SK-N-SH (cell line): ENCODE measurements at regions not wholly inside any gene's neighbourhood (a gene's known extent, or its start where the extent isn't known, plus 50 kb on each side); places are given as distances from the start of the nearest gene placed in this dataset.

ENCODE experiments used
- CTCF ChIA-PET: fragments of 300-600, 350-600 bp; formaldehyde crosslinking; extraction: SDS; loops from one replicate; lab custom pipeline; 2021; lab: Yijun Ruan, JAX
- POLR2A ChIA-PET: fragments of 350-600 bp; sonication (Branson Sonifier 250); formaldehyde crosslinking; extraction: SDS; loops from one replicate; lab custom pipeline; 2020; ENCODE audit warnings: antibody characterized with exemption, inconsistent platforms; lab: Yijun Ruan, JAX
- DNase-seq: peaks from one replicate; pipeline ENCODE4 v3.0.0; 2012
- H2AFZ ChIP-seq: fragments of 200-600 bp; sonication (generic); 2 replicates; pipeline ENCODE4 v1.8.1; 2016; ENCODE audit warnings: antibody characterized with exemption, mild to moderate bottlenecking, low read depth
- H3F3A ChIP-seq: fragments of 200-600 bp; sonication (generic); replicated peaks from 2 replicates; pipeline ENCODE3; 2016; ENCODE audit warnings: antibody characterized with exemption, mild to moderate bottlenecking; ENCODE audit not compliant: insufficient read depth
- H3K27ac ChIP-seq, 2 experiments: fragments of 200-500 bp in 1 of 2; fragments of 200-600 bp in 1 of 2; sonication (Bioruptor generic) in 1 of 2; sonication (generic), shearing (Covaris generic) in 1 of 2; 2 replicates each; pipeline versions ENCODE4 v1.5.1 to v1.6.1; 2014 to 2016; ENCODE audit warnings: low read depth in 2 of 2, inconsistent platforms in 1 of 2, low read length in 1 of 2, mild to moderate bottlenecking in 1 of 2, mixed read lengths in 1 of 2
- H3K27me3 ChIP-seq: fragments of 200-600 bp; sonication (generic), shearing (Covaris generic); 2 replicates; pipeline ENCODE4 v1.6.1; 2016; ENCODE audit warnings: mixed run types; ENCODE audit not compliant: insufficient read depth
- H3K36me3 ChIP-seq, 2 experiments: fragments of 200-500 bp in 1 of 2; fragments of 200-600 bp in 1 of 2; sonication (Bioruptor generic) in 1 of 2; sonication (generic) in 1 of 2; replicated peaks in 1 of 2; 2 replicates each; pipeline versions ENCODE3 to v1.5.1; 2014 to 2016; ENCODE audit warnings: low read length in 1 of 2, mild to moderate bottlenecking in 1 of 2; ENCODE audit not compliant: insufficient read depth in 2 of 2, control insufficient read depth in 1 of 2
- H3K4me1 ChIP-seq, 2 experiments: fragments of 200-500 bp in 1 of 2; fragments of 200-600 bp in 1 of 2; sonication (Bioruptor generic) in 1 of 2; sonication (generic), shearing (Covaris generic) in 1 of 2; 2 replicates each; pipeline versions ENCODE4 v1.5.1 to v1.6.1; 2014 to 2016; ENCODE audit warnings: low read depth in 1 of 2, low read length in 1 of 2, mixed run types in 1 of 2; ENCODE audit not compliant: insufficient read depth in 2 of 2, control insufficient read depth in 1 of 2
- H3K4me2 ChIP-seq: fragments of 200-600 bp; sonication (generic), shearing (Covaris generic); 2 replicates; pipeline ENCODE4 v1.6.1; 2017; ENCODE audit warnings: mixed run types
- H3K4me3 ChIP-seq, 2 experiments: fragments of 200-500 bp in 1 of 2; fragments of 200-600 bp in 1 of 2; sonication (Bioruptor generic) in 1 of 2; sonication (generic), shearing (Covaris generic) in 1 of 2; 2 replicates each; pipeline versions ENCODE4 v1.5.1 to v1.8.1; 2014 to 2016; ENCODE audit warnings: low read depth in 2 of 2, inconsistent platforms in 1 of 2, low read length in 1 of 2, mild to moderate bottlenecking in 1 of 2, mixed read lengths in 1 of 2, moderate library complexity in 1 of 2
- H3K79me2 ChIP-seq: fragments of 200-600 bp; sonication (generic); 2 replicates; pipeline ENCODE4 v1.8.1; 2017; ENCODE audit warnings: mild to moderate bottlenecking; ENCODE audit not compliant: insufficient read depth
- H3K9ac ChIP-seq: fragments of 200-600 bp; sonication (generic); 2 replicates; pipeline ENCODE4 v1.6.1; 2017; ENCODE audit warnings: mixed run types
- H3K9me2 ChIP-seq: fragments of 200-600 bp; sonication (generic); 2 replicates; pipeline ENCODE4 v1.6.1; 2017; ENCODE audit warnings: mixed run types
- H3K9me3 ChIP-seq: fragments of 200-600 bp; sonication (generic); 2 replicates; pipeline ENCODE4 v1.6.1; 2017; ENCODE audit warnings: mixed run types, mild to moderate bottlenecking, moderate library complexity
- H4K20me1 ChIP-seq: fragments of 200-600 bp; sonication (generic); 2 replicates; pipeline ENCODE4 v1.6.1; 2017; ENCODE audit warnings: mild to moderate bottlenecking, mixed run types; ENCODE audit not compliant: insufficient read depth
- CHD2 ChIP-seq: fragments of 150-350 bp; IDR thresholded peaks from 2 replicates; pipeline ENCODE4 v1.6.1; 2018; ENCODE audit warnings: low read length; ENCODE audit not compliant: partially characterized antibody
- ELF1 ChIP-seq: IDR thresholded peaks from 2 replicates; pipeline ENCODE4 v1.4.0; 2012
- FOXJ3 ChIP-seq: sonication (generic); formaldehyde crosslinking; IDR thresholded peaks from 2 replicates; pipeline ENCODE4 v1.5.1; 2020; ENCODE audit warnings: mild to moderate bottlenecking, missing genetic modification reagents
- FOXM1 ChIP-seq: IDR thresholded peaks from 2 replicates; pipeline ENCODE4 v1.4.0; 2012; ENCODE audit warnings: low read depth, mild to moderate bottlenecking
- GATA2 ChIP-seq: sonication (generic); formaldehyde crosslinking; IDR thresholded peaks from 2 replicates; pipeline ENCODE4 v1.5.0; 2020; ENCODE audit warnings: mild to moderate bottlenecking, missing genetic modification reagents
- JUND ChIP-seq: IDR thresholded peaks from 2 replicates; pipeline ENCODE4 v1.4.0; 2012
- PBX3 ChIP-seq: IDR thresholded peaks from 2 replicates; pipeline ENCODE4; 2012
- POLR2AphosphoS5 ChIP-seq: IDR thresholded peaks from 2 replicates; pipeline ENCODE4 v1.6.1; 2012; ENCODE audit warnings: low read depth, low read length
- RAD21 ChIP-seq: IDR thresholded peaks from 2 replicates; pipeline ENCODE4 v1.6.1; 2012; ENCODE audit warnings: mild to moderate bottlenecking, low read length
- RCOR1 ChIP-seq: fragments of 150-350 bp; IDR thresholded peaks from 2 replicates; pipeline ENCODE4 v1.6.1; 2017; ENCODE audit warnings: antibody characterized with exemption, low read length
- SIN3A ChIP-seq: IDR thresholded peaks from 2 replicates; pipeline ENCODE4 v1.6.1; 2012; ENCODE audit warnings: low read depth, mild to moderate bottlenecking, low read length, moderate library complexity, borderline replicate concordance
- SMC3 ChIP-seq: IDR thresholded peaks from 2 replicates; pipeline ENCODE4 v1.6.1; 2012; ENCODE audit warnings: low read depth, low read length, improper control_type of control experiment
- TAF1 ChIP-seq: IDR thresholded peaks from 2 replicates; pipeline ENCODE4 v1.6.1; 2012; ENCODE audit warnings: low read depth, mild to moderate bottlenecking, low read length, moderate library complexity, borderline replicate concordance
- TEAD4 ChIP-seq: IDR thresholded peaks from 2 replicates; pipeline ENCODE4 v1.4.0; 2012; ENCODE audit warnings: mild to moderate bottlenecking, borderline replicate concordance; ENCODE audit not compliant: insufficient read depth
- USF1 ChIP-seq: IDR thresholded peaks from 2 replicates; pipeline ENCODE4 v1.4.0; 2012; ENCODE audit warnings: low read depth, borderline replicate concordance
- YY1 ChIP-seq: IDR thresholded peaks from 2 replicates; pipeline ENCODE4 v1.4.0; 2012; ENCODE audit warnings: low read depth, mild to moderate bottlenecking
- WGBS: methylation state at CpG from one replicate; pipeline ENCODE4 v1.1.6; 2017; ENCODE audit warnings: low lambda C conversion rate; 5-methylcytosine and 5-hydroxymethylcytosine counted together
- TF ChIP-seq, protein P1 (sequence below): IDR thresholded peaks from 2 replicates; pipeline ENCODE4 v1.6.1; 2012; ENCODE audit warnings: mild to moderate bottlenecking, low read depth, low read length, moderate library complexity
- TF ChIP-seq, protein P2 (sequence below): fragments of 150-350 bp; IDR thresholded peaks from 2 replicates; pipeline ENCODE4 v1.6.1; 2016; ENCODE audit warnings: mild to moderate bottlenecking, low read depth, low read length

DNA sequence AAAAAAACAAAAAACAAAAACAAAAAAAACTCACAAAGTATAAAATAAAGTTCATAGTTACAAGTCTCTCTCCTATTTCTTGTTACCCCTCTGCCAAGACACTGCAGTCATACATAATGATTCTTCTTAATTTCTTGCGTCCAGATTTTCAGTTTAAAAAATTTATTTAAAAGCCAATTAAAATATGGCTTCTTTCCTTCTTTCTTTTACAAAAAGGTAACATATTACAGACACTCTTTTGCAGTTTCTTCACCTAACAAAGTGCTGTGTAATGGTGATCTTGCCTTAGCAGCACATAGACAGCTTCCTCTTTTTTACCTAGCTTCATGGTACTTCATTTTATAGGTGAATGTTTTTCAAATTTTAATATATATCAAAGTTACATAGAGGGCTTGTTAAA lies 136.1 kb upstream of the SGO1 start:
- no peak overlapping the region for H3K4me3 ChIP-seq
- CTCF ChIA-PET, result interaction anchor here (0.6 kb wide), 1 partner anchor 1757 kb away, joined by 4 read pairs; no protein-coding TSS in a partner anchor
- 56% methylated on average over 1 of the region's 1 CpG for WGBS
- no peak overlapping the region for H3K4me2 ChIP-seq
- POLR2A ChIA-PET, result no interaction called here
- no peaks in the 10 kb centered on the region for H3K36me3 ChIP-seq
- H3F3A ChIP-seq, result no peaks in the 10 kb centered on the region
- no peak for DNase-seq
- H3K9me2 ChIP-seq, result no peaks in the 10 kb centered on the region
- H3K27ac ChIP-seq, result no peak overlapping the region
- no peaks in the 10 kb centered on the region for H3K27me3 ChIP-seq
- no peaks in the 10 kb centered on the region for H4K20me1 ChIP-seq
- no peaks in the 10 kb centered on the region for H3K4me1 ChIP-seq
- no peaks in the 10 kb centered on the region for H3K9me3 ChIP-seq
- H3K9ac ChIP-seq, result no peak overlapping the region
- H3K79me2 ChIP-seq, result no peaks in the 10 kb centered on the region
- TF ChIP-seq RAD21 (no peak), FOXM1 (no peak), PBX3 (no peak), YY1 (no peak), TAF1 (no peak), GATA2 (CRISPR knock-in tag) (no peak), SMC3 (no peak), POLR2AphosphoS5 (no peak), ELF1 (no peak)
- TF ChIP-seq, all 33 proteins: peak for 0
- no peak overlapping the region for H2AFZ ChIP-seq

DNA sequence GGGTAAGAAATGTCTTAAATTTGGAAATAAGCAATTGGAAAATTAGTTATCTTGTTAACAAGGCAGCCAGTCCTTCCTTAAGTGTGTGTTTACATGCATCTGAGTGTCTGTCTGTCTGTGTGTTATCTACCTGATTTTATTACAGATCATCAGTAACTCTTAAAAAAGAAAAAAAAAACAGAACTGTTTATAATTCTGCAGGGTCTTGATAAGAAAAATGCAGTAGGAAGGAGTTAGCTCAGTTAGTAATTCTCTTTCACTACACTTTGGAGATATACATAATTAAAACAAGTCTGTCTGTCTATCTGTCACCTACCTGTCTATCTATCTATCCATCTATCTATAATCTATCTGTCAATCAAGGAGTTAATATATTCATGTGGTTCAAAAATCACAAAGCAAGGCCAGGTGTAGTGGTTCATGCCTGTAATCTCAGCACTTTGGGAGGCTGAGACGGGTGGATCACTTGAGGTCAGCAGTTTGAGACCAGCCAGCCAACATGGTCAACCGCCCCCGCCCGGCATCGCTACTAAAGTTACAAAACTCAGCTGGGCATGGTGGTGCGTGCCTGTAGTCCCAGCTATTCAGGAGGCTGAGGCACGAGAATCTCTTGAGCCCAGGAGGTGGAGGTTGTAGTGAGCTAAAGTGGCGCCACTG lies 135.5 kb upstream of the SGO1 start:
- no peak for TF ChIP-seq RCOR1
- TF ChIP-seq TEAD4, result no peak
- no peak for TF ChIP-seq CHD2
- TF ChIP-seq SIN3A, result no peak
- no peak for TF ChIP-seq PBX3
- TF ChIP-seq FOXJ3 (CRISPR knock-in tag), result no peak
- TF ChIP-seq JUND, result no peak
- TF ChIP-seq FOXM1, result no peak
- TF ChIP-seq, protein P1, sequence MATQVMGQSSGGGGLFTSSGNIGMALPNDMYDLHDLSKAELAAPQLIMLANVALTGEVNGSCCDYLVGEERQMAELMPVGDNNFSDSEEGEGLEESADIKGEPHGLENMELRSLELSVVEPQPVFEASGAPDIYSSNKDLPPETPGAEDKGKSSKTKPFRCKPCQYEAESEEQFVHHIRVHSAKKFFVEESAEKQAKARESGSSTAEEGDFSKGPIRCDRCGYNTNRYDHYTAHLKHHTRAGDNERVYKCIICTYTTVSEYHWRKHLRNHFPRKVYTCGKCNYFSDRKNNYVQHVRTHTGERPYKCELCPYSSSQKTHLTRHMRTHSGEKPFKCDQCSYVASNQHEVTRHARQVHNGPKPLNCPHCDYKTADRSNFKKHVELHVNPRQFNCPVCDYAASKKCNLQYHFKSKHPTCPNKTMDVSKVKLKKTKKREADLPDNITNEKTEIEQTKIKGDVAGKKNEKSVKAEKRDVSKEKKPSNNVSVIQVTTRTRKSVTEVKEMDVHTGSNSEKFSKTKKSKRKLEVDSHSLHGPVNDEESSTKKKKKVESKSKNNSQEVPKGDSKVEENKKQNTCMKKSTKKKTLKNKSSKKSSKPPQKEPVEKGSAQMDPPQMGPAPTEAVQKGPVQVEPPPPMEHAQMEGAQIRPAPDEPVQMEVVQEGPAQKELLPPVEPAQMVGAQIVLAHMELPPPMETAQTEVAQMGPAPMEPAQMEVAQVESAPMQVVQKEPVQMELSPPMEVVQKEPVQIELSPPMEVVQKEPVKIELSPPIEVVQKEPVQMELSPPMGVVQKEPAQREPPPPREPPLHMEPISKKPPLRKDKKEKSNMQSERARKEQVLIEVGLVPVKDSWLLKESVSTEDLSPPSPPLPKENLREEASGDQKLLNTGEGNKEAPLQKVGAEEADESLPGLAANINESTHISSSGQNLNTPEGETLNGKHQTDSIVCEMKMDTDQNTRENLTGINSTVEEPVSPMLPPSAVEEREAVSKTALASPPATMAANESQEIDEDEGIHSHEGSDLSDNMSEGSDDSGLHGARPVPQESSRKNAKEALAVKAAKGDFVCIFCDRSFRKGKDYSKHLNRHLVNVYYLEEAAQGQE, result no peak
- TF ChIP-seq USF1, result no peak
- TF ChIP-seq, protein P2, sequence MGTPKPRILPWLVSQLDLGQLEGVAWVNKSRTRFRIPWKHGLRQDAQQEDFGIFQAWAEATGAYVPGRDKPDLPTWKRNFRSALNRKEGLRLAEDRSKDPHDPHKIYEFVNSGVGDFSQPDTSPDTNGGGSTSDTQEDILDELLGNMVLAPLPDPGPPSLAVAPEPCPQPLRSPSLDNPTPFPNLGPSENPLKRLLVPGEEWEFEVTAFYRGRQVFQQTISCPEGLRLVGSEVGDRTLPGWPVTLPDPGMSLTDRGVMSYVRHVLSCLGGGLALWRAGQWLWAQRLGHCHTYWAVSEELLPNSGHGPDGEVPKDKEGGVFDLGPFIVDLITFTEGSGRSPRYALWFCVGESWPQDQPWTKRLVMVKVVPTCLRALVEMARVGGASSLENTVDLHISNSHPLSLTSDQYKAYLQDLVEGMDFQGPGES, result no peak
- TF ChIP-seq TAF1, result no peak

More for the DNA sequence above, 135.5 kb upstream of the SGO1 start:
- no peaks in the 10 kb centered on the region for H3K4me1 ChIP-seq
- no peaks in the 10 kb centered on the region for H3K79me2 ChIP-seq
- no peak overlapping the region for H3K4me3 ChIP-seq
- no peak overlapping the region for H3K27ac ChIP-seq
- WGBS, result 67% methylated on average over 8 of the region's 8 CpGs
- no peak for DNase-seq
- H3K9me3 ChIP-seq, result no peaks in the 10 kb centered on the region
- H3K9me2 ChIP-seq, result no peaks in the 10 kb centered on the region
- no peak overlapping the region for H3K9ac ChIP-seq
- H3K36me3 ChIP-seq, result no peaks in the 10 kb centered on the region
- no peaks in the 10 kb centered on the region for H3K27me3 ChIP-seq
- CTCF ChIA-PET, result interaction anchor here (0.6 kb wide), 2 partner anchors 13 to 1757 kb away, joined by 3 to 4 read pairs; no protein-coding TSS in a partner anchor
- H3K4me2 ChIP-seq, result no peak overlapping the region
- H4K20me1 ChIP-seq, result no peaks in the 10 kb centered on the region
- H2AFZ ChIP-seq, result no peak overlapping the region
- H3F3A ChIP-seq, result no peaks in the 10 kb centered on the region
- POLR2A ChIA-PET, result no interaction called here
